A549 (cell line): ENCODE measurements at regions not wholly inside any gene's neighbourhood (a gene's known extent, or its start where the extent isn't known, plus 50 kb on each side); places are given as distances from the start of the nearest gene placed in this dataset.

Experiments
- ATAC-seq, 2 experiments: fragments of 200-7000 bp in 1 of 2; fragments of >200 bp in 1 of 2; cut with Nextera tagmentation in 1 of 2; cut with Tn5 transposase in 1 of 2; 3 replicates each; pipeline versions ENCODE4 v1.8.0 to v1.9.1; 2018 to 2020; ENCODE audit warnings: mild to moderate bottlenecking in 1 of 2, moderate library complexity in 1 of 2
- CTCF ChIA-PET: fragments of 300-600 bp; sonication (Branson Sonifier 250); formaldehyde crosslinking; extraction: SDS; loops from one replicate; lab custom pipeline; 2021; ENCODE audit warnings: antibody characterized with exemption, inconsistent platforms; lab: Yijun Ruan, JAX
- POLR2A ChIA-PET: fragments of 350-600 bp; formaldehyde crosslinking; extraction: SDS; loops from one replicate; lab custom pipeline; 2021; ENCODE audit warnings: antibody characterized with exemption, inconsistent platforms; lab: Yijun Ruan, JAX
- DNase-seq, 2 experiments: peaks; one replicate each; pipeline versions ENCODE4 v3.0.0 to v3.0.0-alpha.2; 2011 to 2016; ENCODE audit warnings: low read depth in 1 of 2, low spot score in 1 of 2
- FAIRE-seq: peaks from 2 replicates; lab custom pipeline; 2011; peaks lifted over from hg19 to GRCh38; lab: Jason Lieb, UNC
- H3K27ac ChIP-seq, 2 experiments: fragments of >200 bp; sonication (Bioruptor Twin); formaldehyde crosslinking; 3 replicates each; pipeline ENCODE4 v1.5.1; 2016 to 2017
- H3K4me1 ChIP-seq: fragments of >200 bp; sonication (Bioruptor Twin); formaldehyde crosslinking; 3 replicates; pipeline ENCODE4 v1.6.1; 2016
- H3K4me2 ChIP-seq: fragments of >200 bp; sonication (Bioruptor Twin); formaldehyde crosslinking; 3 replicates; pipeline ENCODE4 v1.6.1; 2016
- H3K4me3 ChIP-seq: fragments of >200 bp; sonication (Bioruptor Twin); formaldehyde crosslinking; 3 replicates; pipeline ENCODE4 v1.5.1; 2016
- H3K9me3 ChIP-seq: fragments of >200 bp; sonication (Bioruptor Twin); formaldehyde crosslinking; 3 replicates; pipeline ENCODE4 v1.6.1; 2016
- CHD2 ChIP-seq: fragments of 150-350 bp; IDR thresholded peaks from 2 replicates; pipeline ENCODE4 v1.6.1; 2014; ENCODE audit warnings: low read length; ENCODE audit not compliant: partially characterized antibody
- EHF ChIP-seq: fragments of 250-450 bp; sonication (Bioruptor Pico); IDR thresholded peaks from 2 replicates; pipeline ENCODE4 v1.5.0; 2020; ENCODE audit warnings: mild to moderate bottlenecking
- EP300 ChIP-seq, 2 experiments: fragments of >200 bp; sonication (Bioruptor Twin); formaldehyde crosslinking; IDR thresholded peaks; 2 replicates in 1 of 2; 3 replicates in 1 of 2; pipeline ENCODE4 v1.6.1; 2016 to 2017
- GATA3 ChIP-seq: IDR thresholded peaks from 2 replicates; pipeline ENCODE4 v1.6.1; 2012; ENCODE audit warnings: borderline replicate concordance
- HOXA7 ChIP-seq: fragments of 250-450 bp; sonication (Bioruptor Pico); IDR thresholded peaks from 2 replicates; pipeline ENCODE4 v1.5.0; 2020; ENCODE audit warnings: mild to moderate bottlenecking, moderate library complexity
- HOXB13 ChIP-seq: fragments of 250-450 bp; sonication (Bioruptor Pico); IDR thresholded peaks from 2 replicates; pipeline ENCODE4 v1.5.0; 2020; ENCODE audit warnings: low read depth, mild to moderate bottlenecking, moderate library complexity
- HOXB5 ChIP-seq: fragments of 250-450 bp; sonication (Bioruptor Pico); IDR thresholded peaks from 2 replicates; pipeline ENCODE4 v1.5.0; 2020; ENCODE audit warnings: mild to moderate bottlenecking, moderate library complexity
- JUN ChIP-seq, 2 experiments: fragments of >200 bp; sonication (Bioruptor Twin); formaldehyde crosslinking; IDR thresholded peaks; 2 replicates in 1 of 2; 3 replicates in 1 of 2; pipeline ENCODE4 v1.6.1; 2016 to 2017
- KDM1A ChIP-seq: fragments of 200-600 bp; sonication (generic); IDR thresholded peaks from 2 replicates; pipeline ENCODE4 v1.6.1; 2016; ENCODE audit warnings: low read depth, mild to moderate bottlenecking
- KDM5A ChIP-seq: fragments of 200-600 bp; sonication (generic); IDR thresholded peaks from 2 replicates; pipeline ENCODE4 v1.6.1; 2016; ENCODE audit warnings: antibody characterized with exemption, mild to moderate bottlenecking
- MYC ChIP-seq: IDR thresholded peaks from 2 replicates; pipeline ENCODE4 v1.6.1; 2012; ENCODE audit warnings: mild to moderate bottlenecking, inconsistent platforms, low read length, improper control_type of control experiment, borderline replicate concordance
- NFE2L2 ChIP-seq: fragments of 150-350 bp; conservative IDR thresholded peaks from 2 replicates; pipeline ENCODE4 v1.6.1; 2014; ENCODE audit warnings: low read length
- NPAS2 ChIP-seq: fragments of 250-450 bp; sonication (Bioruptor Pico); IDR thresholded peaks from 2 replicates; pipeline ENCODE4 v1.8.0; 2022; ENCODE audit warnings: mild to moderate bottlenecking, moderate library complexity, borderline replicate concordance
- POLR2AphosphoS2 ChIP-seq: conservative IDR thresholded peaks from 2 replicates; pipeline ENCODE4 v1.6.1; 2012; ENCODE audit warnings: low read length, improper control_type of control experiment, inconsistent platforms
- RFX5 ChIP-seq: fragments of 450-650 bp; IDR thresholded peaks from 2 replicates; pipeline ENCODE4 v1.7.1; 2014; ENCODE audit warnings: antibody characterized with exemption, mild to moderate bottlenecking, moderate library complexity
- TP53 ChIP-seq: fragments of 250-450 bp; sonication (Bioruptor Pico); IDR thresholded peaks from 2 replicates; pipeline ENCODE4 v1.5.0; 2021; ENCODE audit warnings: mild to moderate bottlenecking, moderate library complexity
- ZC3H11A ChIP-seq: fragments of 450-650 bp; IDR thresholded peaks from 2 replicates; pipeline ENCODE4 v1.6.1; 2014; ENCODE audit warnings: antibody characterized with exemption, mild to moderate bottlenecking
- ZFP36 ChIP-seq: fragments of 450-650 bp; IDR thresholded peaks from 2 replicates; pipeline ENCODE4 v1.6.1; 2014; ENCODE audit warnings: borderline replicate concordance; ENCODE audit not compliant: partially characterized antibody
- WGBS: methylation state at CpG from one replicate; pipeline ENCODE4 v1.1.6; 2017; ENCODE audit errors: missing lambda C conversion rate; 5-methylcytosine and 5-hydroxymethylcytosine counted together
- TF ChIP-seq, protein P1 (sequence below): fragments of 450-650 bp; IDR thresholded peaks from 2 replicates; pipeline ENCODE4 v1.6.1; 2014; ENCODE audit warnings: antibody characterized with exemption
- TF ChIP-seq, protein P2 (sequence below): fragments of 200-600 bp; sonication (generic); IDR thresholded peaks from 2 replicates; pipeline ENCODE4 v1.6.1; 2016; ENCODE audit warnings: antibody characterized with exemption, mild to moderate bottlenecking, moderate library complexity
- TF ChIP-seq, protein P3 (sequence below): fragments of 250-450 bp; sonication (Bioruptor Pico); IDR thresholded peaks from 2 replicates; pipeline ENCODE4 v1.5.0; 2021; ENCODE audit warnings: mild to moderate bottlenecking, moderate library complexity, borderline replicate concordance
- TF ChIP-seq, protein P4 (sequence below): IDR thresholded peaks from 2 replicates; pipeline ENCODE4 v1.6.1; 2012

DNA sequence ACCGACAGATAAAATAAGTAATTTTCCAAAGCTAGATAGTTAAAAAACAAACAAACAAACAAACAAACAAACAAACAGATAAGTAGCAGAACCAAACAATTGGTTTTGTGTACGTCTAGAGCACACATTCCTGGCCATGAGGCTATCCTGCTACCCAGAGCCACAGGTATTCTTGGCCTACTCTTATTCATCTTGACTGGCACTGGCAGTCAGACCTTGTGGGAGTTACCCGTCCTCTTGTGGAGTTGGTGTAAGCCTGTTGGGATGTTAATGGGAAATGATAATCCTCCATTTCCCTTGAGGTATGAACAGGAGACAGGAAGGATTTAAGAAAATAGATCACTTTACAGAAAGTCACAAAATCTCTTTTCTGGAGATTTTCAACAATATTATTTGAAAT is 142.4 kb upstream of the MEOX2 start (continued):
- TF ChIP-seq, protein P1, sequence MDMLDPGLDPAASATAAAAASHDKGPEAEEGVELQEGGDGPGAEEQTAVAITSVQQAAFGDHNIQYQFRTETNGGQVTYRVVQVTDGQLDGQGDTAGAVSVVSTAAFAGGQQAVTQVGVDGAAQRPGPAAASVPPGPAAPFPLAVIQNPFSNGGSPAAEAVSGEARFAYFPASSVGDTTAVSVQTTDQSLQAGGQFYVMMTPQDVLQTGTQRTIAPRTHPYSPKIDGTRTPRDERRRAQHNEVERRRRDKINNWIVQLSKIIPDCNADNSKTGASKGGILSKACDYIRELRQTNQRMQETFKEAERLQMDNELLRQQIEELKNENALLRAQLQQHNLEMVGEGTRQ = no peak

DNA sequence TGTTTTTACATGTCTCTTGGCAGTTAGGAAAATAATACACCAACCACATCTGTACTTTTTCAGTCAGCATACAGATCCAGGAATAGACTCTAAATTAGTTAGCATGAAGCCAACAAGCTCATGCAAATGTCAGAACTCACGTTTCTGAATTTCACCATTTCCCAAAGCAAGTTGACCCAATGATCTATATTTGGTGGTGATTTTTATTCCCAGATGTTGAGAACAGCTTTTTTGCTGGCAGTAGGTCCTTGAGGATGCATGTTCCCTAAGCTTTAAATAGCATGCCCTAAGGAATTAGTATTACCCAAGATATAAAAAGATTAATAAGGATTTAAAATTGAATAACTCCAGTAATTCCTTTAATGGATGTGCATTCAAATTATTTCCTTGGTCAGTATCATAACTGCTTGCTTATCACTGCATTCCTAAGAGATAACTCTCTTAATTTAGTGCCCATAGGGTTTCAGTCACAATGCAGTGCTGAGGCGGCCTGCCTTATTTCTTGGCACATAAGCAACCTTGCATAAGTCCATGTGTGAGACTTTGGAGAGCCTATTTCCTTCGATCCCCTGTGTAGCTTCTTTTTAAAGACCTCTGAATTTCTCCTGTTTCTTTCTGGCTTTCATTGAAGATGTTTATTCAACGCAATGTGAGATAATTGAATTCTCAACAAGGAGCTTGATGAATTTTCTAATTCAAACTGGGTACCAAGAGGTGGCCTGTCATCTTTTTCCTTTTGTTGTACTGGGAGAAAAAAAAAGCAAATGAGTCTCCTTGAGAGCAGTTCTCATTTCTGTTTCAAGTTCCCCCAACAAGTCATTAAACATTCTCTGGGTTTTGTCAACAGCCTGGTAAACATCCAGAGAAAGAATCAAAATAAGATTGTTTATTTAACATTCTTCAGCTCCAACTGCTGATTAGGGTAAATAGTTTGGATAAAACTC is 135.3 kb upstream of the MEOX2 start:
- TF ChIP-seq HOXA7 (CRISPR knock-in tag) (no peak), NPAS2 (no peak), EHF (CRISPR knock-in tag) (no peak), ZFP36 (no peak), CHD2 (no peak), KDM5A (no peak), HOXB5 (CRISPR knock-in tag) (no peak), MYC (no peak), NFE2L2 (no peak), ZC3H11A (no peak), POLR2AphosphoS2 (no peak), EP300 (IDR thresholded peaks at IDR 0.05) (no peak), KDM1A (no peak), GATA3 (no peak), TP53 (CRISPR knock-in tag) (no peak)
- ChIA-PET POLR2A (no interaction called here), CTCF (no interaction called here)
- H3K4me2 ChIP-seq = no peak overlapping the region
- DNase-seq = no peak
- 15% methylated on average over 4 of the region's 4 CpGs for WGBS
- no peaks in the 10 kb centered on the region for H3K9me3 ChIP-seq
- no peak for FAIRE-seq
- no peak overlapping the region for H3K4me3 ChIP-seq
- no peak for ATAC-seq
- H3K27ac ChIP-seq = no peak overlapping the region
- H3K4me1 ChIP-seq = no peaks in the 10 kb centered on the region

DNA sequence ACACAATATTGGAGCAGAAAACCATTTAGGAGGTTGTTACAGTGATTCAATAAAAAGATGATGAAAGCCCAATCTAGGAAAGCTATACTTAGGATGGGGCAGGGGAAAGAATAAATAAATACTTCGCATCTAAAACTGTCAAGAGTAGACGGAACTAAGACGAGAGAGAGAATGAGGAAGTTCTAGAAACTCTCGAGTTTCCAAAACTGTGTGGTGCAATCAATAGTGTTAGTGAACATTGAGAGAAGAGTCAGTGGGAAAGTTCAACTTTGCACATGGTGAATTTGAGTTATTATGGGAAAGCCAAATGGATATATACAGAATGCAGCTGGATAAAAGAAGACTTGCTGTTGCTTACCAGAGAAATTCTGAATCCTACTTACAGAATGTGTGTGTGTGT is 133.8 kb upstream of the MEOX2 start:
- H3K9me3 ChIP-seq = no peaks in the 10 kb centered on the region
- TF ChIP-seq, protein P2, sequence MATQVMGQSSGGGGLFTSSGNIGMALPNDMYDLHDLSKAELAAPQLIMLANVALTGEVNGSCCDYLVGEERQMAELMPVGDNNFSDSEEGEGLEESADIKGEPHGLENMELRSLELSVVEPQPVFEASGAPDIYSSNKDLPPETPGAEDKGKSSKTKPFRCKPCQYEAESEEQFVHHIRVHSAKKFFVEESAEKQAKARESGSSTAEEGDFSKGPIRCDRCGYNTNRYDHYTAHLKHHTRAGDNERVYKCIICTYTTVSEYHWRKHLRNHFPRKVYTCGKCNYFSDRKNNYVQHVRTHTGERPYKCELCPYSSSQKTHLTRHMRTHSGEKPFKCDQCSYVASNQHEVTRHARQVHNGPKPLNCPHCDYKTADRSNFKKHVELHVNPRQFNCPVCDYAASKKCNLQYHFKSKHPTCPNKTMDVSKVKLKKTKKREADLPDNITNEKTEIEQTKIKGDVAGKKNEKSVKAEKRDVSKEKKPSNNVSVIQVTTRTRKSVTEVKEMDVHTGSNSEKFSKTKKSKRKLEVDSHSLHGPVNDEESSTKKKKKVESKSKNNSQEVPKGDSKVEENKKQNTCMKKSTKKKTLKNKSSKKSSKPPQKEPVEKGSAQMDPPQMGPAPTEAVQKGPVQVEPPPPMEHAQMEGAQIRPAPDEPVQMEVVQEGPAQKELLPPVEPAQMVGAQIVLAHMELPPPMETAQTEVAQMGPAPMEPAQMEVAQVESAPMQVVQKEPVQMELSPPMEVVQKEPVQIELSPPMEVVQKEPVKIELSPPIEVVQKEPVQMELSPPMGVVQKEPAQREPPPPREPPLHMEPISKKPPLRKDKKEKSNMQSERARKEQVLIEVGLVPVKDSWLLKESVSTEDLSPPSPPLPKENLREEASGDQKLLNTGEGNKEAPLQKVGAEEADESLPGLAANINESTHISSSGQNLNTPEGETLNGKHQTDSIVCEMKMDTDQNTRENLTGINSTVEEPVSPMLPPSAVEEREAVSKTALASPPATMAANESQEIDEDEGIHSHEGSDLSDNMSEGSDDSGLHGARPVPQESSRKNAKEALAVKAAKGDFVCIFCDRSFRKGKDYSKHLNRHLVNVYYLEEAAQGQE = no peak
- TF ChIP-seq RFX5 (no peak), HOXB5 (CRISPR knock-in tag) (no peak), CHD2 (no peak), HOXB13 (CRISPR knock-in tag) (no peak), MYC (no peak), KDM5A (no peak), JUN (IDR thresholded peaks at IDR 0.05) (no peak)
- TF ChIP-seq, protein P3, sequence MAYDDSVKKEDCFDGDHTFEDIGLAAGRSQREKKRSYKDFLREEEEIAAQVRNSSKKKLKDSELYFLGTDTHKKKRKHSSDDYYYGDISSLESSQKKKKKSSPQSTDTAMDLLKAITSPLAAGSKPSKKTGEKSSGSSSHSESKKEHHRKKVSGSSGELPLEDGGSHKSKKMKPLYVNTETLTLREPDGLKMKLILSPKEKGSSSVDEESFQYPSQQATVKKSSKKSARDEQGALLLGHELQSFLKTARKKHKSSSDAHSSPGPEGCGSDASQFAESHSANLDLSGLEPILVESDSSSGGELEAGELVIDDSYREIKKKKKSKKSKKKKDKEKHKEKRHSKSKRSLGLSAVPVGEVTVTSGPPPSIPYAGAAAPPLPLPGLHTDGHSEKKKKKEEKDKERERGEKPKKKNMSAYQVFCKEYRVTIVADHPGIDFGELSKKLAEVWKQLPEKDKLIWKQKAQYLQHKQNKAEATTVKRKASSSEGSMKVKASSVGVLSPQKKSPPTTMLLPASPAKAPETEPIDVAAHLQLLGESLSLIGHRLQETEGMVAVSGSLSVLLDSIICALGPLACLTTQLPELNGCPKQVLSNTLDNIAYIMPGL = no peak
- TF ChIP-seq, protein P4, sequence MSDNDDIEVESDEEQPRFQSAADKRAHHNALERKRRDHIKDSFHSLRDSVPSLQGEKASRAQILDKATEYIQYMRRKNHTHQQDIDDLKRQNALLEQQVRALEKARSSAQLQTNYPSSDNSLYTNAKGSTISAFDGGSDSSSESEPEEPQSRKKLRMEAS = no peak
- TF ChIP-seq, all 56 proteins: peak for 0
- Histone ChIP-seq H3K4me3 (no peak overlapping the region), H3K4me2 (no peak overlapping the region), H3K4me1 (no peaks in the 10 kb centered on the region), H3K27ac (no peak overlapping the region)
- ChIA-PET CTCF (no interaction called here), POLR2A (no interaction called here)
- ATAC-seq (no peak), DNase-seq (no peak), FAIRE-seq (no peak)
- WGBS = 17% methylated on average over 4 of the region's 4 CpGs
